ENCODE measurements at regions not wholly inside any gene's neighbourhood (a gene's known extent, or its start where the extent isn't known, plus 50 kb on each side); places are given as distances from the start of the nearest gene placed in this dataset.

DNA sequence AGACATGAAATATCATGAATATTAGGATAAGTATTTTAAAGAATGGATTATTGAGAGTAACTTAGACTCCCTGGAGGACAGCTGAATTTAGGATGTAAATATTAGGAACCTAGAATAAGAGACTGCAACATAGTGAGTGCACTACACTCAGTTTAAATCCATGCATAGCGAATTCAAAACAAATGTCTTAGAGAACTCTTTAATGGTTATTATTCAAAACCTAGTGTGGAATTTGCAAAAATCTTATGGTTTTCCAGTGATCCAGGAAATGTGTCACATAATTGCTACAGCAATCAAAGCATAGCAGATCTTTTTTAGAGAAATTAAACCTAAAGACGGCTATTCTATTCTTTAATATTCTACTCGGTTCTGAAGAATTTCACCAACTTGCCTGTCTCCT lies 239.0 kb downstream of the TMX3 start:
- DNase-seq, result no peak
- in situ Hi-C loops (cut with MboI; ENCODE audit: low pct_unique_long_range_greater_than_20kb, low sequenced_read_pairs), result no loop called here

DNA sequence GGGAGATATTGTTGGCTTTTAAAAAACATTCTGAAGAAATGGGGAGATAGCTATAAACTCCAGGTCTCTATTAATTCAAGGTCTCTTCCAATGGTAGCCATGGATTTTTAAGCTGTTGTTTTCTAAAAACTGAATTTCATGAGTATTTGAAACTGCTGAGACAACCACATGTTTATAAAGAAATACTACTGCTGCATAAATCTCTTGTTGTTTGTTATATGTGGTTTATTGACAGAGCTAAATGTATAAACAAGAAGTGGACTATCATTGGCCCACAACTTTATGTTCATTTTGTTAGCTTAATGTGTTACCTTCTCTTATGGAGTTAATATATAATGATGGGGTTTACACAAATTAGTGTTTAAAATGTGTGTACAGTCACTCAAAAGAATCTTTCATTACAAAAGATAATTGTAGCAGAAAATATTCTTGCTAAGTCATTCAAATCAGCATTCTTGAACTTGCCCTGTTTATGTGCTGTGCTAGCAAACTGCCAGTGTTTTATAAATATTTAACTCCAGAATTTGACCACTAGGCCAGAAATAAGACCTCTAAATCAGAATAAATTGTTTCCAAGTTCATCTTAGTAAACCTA lies 242.1 kb downstream of the TMX3 start:
- in situ Hi-C loops (cut with MboI; ENCODE audit: low pct_unique_long_range_greater_than_20kb, low sequenced_read_pairs), result no loop called here
- DNase-seq, result no peak

DNA sequence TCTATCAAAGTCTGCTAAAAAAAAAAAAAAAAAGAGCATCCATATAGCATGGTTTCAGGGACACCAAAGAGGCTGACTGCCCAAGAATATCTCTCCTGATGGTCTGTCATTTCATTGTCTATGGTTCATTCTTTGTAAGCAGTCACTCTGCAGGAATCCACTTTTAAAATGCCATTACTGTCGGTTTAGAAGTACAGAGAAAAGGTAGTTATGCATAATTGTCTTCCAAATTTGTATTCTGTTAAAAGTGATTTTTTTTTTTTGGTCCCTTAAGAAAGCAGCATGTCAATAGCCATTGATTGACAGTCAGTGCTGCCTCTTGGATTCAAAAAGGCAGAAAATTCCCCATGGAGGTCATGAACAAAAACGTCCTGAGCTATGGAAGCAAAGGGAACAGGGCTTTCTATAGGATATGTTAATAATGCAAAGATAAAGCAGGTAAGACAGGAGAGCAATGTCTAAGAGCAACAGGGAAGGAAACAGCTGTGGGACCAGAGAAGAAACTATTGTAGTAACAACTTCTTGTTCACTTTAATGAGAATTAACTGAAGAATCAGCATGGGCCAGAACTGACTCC lies 245.8 kb downstream of the TMX3 start:
- in situ Hi-C loops (cut with MboI; ENCODE audit: low pct_unique_long_range_greater_than_20kb, low sequenced_read_pairs), result no loop called here

DNA sequence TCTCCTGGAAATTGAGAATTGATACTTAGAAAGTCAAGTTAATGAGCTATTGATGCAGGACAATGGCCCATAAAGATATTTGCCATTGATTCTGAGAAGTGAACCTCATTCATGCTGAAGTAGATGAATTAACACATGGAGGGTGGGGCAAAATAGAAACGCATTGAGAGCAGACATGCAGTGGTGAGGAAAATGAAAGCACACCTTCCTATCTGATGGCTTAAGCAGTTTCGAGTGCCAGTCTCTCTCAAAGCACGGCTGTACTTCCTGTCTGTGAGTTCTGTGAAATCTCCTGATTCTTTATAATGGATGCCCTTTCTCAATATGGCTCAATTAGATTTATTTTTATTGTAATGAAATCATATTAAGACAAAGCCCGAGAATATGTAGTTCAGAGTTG lies 247.0 kb downstream of the TMX3 start:
- DNase-seq, result no peak
- in situ Hi-C loops (cut with MboI; ENCODE audit: low pct_unique_long_range_greater_than_20kb, low sequenced_read_pairs), result no loop called here

More for the DNA sequence above, 245.8 kb downstream of the TMX3 start:
- no peak for DNase-seq

DNA sequence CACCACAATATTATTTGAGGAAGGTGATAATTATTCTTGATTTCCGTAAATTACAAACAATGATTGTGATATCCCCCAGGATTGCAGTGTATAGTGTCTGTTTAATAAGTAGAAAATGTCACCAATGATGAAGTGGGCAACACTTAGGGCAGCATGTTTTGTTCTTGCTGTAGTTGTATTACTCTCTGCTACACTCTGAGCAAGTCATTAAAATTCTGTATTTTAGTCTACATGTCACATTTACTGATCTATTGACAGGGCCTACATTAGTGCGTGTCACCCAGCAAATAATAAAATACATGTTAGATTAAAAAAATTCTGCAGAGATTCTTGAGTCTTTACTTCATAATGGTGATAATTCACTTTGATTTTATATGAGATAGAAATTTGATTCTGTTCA lies 247.6 kb downstream of the TMX3 start:
- no peak for DNase-seq
- in situ Hi-C loops (cut with MboI; ENCODE audit: low pct_unique_long_range_greater_than_20kb, low sequenced_read_pairs), result no loop called here

DNA sequence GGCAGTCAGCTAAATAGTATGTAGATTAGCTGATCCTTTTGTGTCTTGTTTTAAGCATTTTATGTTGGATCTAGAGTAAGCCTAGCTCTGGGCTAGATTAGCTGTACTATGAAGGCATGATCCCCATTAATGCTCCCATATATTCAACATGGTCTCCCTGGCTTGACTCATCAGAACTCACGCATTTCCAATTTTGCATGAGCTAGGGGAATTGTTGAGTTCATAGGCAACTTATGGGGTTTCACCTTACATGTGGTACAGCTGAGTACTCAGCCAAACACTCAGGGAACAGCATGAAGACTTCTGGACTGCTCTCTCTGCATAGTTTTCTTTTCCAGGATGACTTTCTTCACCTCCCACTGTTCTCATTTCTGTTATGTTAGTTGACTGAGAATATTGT lies 248.2 kb downstream of the TMX3 start:
- in situ Hi-C loops (cut with MboI; ENCODE audit: low pct_unique_long_range_greater_than_20kb, low sequenced_read_pairs), result no loop called here

DNA sequence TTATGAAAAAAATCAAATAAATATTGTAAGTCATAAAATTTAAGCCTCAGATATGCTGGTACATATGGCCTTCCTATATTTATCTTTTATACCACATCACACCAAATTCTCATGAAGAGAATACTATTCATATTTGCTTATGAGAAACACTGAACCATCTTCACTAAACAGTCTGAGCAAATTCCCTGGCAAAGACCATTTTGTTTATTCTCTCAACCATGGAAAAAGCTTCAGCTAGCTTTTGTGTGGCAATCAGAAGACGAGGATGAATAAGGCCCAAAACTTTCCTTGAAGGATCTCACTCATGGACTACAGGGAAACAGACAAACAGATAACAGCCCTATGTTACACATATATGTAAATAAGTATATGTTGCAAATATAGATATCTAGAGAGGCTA lies 252.1 kb downstream of the TMX3 start:
- in situ Hi-C loops (cut with MboI; ENCODE audit: low pct_unique_long_range_greater_than_20kb, low sequenced_read_pairs), result no loop called here
- no peak for DNase-seq

More for the DNA sequence above, 248.2 kb downstream of the TMX3 start:
- DNase-seq, result no peak

DNA sequence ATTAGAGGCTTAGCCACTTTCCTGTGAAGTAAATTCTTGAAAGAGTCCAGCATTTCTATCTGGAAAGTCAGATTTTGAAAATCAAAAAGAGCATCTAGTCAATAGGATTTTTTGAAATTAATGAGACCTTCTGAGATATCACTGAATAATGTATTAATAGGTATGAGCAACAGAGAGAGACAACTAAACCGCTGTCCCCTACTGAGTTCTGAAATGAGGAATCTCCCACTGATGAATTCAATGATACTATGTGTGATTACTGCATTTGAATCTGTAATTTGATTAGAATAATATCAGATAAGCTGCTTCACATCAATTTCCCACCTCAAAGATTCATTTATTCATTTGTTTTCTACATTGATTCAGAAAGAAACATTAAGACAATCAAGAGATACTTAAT lies 252.8 kb downstream of the TMX3 start:
- in situ Hi-C loops (cut with MboI; ENCODE audit: low pct_unique_long_range_greater_than_20kb, low sequenced_read_pairs), result no loop called here
- DNase-seq, result no peak

DNA sequence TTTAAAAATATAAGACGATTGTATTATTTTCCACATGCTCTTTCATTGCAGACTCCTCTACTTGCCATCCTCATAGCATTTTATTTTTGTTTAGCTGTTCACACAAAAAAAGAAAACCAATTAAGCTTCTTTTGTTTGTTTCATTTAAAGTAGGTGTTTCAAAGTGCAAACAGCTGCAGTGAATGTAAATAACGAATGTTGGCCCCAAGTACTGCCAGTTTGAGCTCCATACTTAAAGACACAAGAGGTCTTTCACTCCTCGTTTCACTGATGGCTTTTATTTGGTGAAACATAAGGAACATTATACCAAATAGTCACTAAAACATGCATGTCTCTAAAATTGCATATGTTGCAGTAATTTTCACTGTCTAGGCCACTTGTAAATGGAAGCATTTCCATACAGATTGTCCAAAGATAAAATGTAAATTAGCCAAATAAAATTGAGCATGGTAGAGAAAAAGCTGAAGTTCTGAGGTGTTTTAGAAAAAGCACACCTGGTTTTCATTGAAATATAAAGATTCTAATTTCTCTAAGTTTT lies 253.4 kb downstream of the TMX3 start:
- DNase-seq, result no peak
- in situ Hi-C loops (cut with MboI; ENCODE audit: low pct_unique_long_range_greater_than_20kb, low sequenced_read_pairs), result no loop called here

DNA sequence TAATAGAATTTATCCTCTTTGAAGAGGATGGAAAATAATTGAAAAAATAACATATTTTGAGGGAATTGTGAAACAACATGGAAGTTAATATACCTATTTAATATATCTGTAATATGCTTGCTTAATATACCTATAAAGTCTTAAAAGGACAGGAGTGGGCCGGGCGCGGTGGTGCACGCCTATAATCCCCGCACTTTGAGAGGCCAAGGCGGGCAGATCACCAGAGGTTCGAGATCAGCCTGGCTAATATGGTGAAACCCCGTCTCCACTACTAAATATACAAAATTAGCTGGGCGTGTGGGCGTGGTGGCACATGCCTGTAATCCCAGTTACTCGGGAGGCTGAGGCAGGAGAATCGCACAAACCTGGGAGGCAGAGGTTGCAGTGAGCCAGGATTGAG lies 254.9 kb downstream of the TMX3 start:
- in situ Hi-C loops (cut with MboI; ENCODE audit: low pct_unique_long_range_greater_than_20kb, low sequenced_read_pairs), result no loop called here

DNA sequence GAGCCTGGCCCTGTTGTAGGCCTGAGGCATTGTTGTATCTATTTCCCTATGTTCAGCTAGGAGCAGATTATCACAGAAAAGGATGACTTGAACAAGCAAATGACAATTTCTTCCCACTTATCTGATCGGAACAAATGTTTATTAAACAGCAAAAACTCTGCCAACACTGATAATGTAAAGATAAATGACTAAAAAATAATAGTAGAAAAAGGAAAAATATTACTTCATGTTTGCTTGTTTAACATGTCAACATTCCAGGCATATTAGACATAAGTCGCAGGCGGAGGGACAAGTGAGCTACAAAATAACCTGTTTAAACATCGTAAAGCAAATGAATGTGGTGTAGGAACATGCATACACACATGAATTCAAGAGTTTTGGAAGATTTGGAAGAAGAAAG lies 257.9 kb downstream of the TMX3 start:
- DNase-seq, result no peak
- in situ Hi-C loops (cut with MboI; ENCODE audit: low pct_unique_long_range_greater_than_20kb, low sequenced_read_pairs), result no loop called here

More for the DNA sequence above, 254.9 kb downstream of the TMX3 start:
- DNase-seq, result no peak

DNA sequence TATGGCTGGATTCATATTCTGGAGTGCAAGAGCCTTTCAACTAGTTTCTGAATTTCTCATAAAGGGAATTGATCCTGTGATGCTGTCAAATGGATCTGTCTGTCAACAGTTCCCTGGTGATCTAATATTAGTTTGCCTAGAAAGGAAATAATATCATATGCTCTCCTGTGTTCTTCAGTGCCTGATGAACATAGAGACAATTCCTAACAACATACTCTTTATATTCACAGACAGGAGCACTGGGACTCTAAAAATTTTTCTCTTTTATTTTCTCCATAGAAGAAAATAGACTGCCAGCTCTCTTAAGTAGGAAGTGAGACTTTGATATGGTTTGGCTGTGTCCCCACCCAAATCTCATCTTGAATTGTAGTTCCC lies 259.7 kb downstream of the TMX3 start:
- in situ Hi-C loops (cut with MboI; ENCODE audit: low pct_unique_long_range_greater_than_20kb, low sequenced_read_pairs), result no loop called here

DNA sequence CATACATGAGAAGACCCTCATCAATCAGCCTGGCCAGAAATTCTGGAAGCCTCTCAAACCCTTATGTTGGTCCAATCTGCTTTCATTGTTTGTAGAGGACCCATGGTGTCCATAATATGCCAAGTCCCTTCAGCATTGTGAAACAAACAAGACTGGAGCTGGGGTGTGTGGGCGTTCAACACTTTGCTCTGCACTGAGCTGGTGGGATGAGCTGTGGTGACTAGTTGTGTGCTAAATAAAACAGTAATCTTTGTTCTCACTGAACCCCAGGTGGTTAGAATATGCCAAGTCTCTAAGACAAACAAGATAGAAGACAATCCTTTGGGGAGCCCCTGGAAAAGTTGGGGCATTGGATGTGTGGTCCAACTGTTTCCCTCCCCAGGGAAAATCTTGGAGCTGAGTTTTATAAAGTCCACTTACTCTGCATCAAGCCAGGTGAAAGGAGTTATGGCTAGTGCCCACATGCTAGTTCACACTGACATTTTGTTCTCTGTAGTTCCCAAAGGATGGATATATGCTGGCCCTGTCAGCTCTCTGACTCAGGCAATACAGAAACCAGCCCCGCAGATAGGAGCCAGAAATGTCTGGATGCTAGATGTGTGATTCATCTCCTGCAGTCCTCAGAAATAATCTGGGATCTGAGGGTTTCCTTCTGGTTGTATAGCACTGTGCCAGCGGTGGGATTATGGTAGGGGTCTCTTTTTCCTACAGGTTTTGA lies 260.2 kb downstream of the TMX3 start:
- in situ Hi-C loops (cut with MboI; ENCODE audit: low pct_unique_long_range_greater_than_20kb, low sequenced_read_pairs), result no loop called here
- no peak for DNase-seq

More for the DNA sequence above, 259.7 kb downstream of the TMX3 start:
- DNase-seq, result no peak

DNA sequence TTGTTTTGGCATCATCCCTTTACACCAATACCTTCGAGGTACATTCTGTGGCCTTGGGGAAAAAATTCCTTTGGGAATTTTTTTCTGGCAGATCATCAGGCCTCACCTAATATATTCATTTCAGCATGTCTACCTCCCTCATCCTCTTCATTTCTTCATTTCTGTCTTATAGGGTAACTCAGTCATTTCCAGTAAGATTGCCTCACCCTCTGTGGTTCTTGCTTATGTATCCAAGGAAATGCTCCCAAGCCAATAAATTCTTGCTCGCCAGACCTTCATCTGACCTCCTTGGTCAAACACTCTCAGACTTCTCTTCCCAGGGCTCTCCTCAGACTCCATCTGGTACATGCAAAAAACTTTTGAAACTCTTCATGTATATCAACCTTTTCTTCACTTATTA lies 265.6 kb downstream of the TMX3 start:
- in situ Hi-C loops (cut with MboI; ENCODE audit: low pct_unique_long_range_greater_than_20kb, low sequenced_read_pairs), result no loop called here
- no peak for DNase-seq

DNA sequence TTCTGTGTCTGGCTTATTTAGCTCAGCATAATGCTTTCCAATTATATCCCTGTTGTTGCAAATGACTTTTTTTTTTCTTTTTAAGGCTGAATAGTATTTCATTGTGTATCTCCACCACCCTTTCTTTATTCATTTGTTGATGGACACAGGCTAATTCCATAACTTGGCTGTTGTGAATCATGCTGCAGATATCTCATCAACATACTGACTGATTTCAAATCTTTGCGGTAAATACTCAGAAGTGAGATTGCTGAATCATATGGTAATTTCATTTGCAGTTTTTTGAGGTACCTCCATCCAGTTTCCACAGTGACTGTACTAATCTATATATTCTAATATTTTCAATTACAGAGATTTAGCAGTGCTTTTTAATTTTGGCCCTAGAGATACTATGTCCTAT lies 266.2 kb downstream of the TMX3 start:
- in situ Hi-C loops (cut with MboI; ENCODE audit: low pct_unique_long_range_greater_than_20kb, low sequenced_read_pairs), result no loop called here

DNA sequence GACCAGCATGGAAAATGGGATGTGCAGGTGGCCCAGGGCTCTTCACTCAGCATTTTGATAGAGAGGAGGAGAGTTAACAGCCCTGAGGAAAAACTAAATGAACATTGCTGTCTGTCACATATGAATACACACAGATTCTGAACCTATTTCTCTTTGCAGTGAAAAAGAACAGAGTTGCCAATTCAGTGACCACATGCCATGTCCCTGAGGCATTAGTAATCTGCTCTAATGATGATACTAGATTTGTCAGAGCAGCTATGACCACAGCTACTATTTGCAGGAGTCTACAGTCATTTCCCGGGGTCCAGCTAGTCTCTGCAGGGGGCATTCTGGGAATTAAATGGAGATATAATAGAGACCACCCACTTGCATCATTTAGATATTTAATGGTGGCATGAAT lies 267.6 kb downstream of the TMX3 start:
- DNase-seq, result no peak
- in situ Hi-C loops (cut with MboI; ENCODE audit: low pct_unique_long_range_greater_than_20kb, low sequenced_read_pairs), result no loop called here

More for the DNA sequence above, 266.2 kb downstream of the TMX3 start:
- DNase-seq, result no peak

DNA sequence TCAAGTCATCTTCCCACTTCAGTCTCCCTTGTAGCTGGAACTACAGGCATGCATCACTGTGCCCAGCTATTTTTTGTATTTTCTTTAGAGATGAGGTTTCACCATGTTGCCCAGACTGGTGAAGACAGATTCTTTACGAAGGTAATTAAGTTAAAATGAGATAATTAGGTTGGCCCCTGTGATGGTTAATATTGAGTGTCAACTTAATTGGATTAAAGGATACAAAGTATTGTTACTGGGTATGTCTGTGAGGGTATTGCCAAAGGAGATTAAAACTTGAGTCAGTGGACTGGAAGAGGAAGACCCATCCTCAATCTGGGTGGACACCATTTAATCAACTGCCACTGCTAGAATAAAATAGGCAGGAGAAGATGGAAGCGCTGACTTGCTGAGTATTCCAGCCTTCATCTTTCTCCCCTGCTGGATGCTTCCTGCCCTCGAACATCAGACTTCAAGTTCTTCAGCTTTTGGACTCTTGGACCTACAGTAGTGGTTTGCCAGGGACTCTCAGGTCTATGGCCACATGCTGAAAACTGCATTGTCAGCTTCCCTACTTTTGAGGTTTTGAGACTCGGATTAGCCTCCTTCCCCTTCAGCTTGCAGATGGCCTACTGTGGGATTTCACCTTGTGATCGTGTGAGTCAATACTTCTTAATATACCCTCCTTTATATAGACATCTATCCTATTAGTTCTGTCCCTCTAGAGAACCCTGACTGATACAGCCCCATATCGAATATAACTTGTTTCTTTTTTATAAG lies 269.1 kb downstream of the TMX3 start:
- no peak for DNase-seq
- in situ Hi-C loops (cut with MboI; ENCODE audit: low pct_unique_long_range_greater_than_20kb, low sequenced_read_pairs), result no loop called here

DNA sequence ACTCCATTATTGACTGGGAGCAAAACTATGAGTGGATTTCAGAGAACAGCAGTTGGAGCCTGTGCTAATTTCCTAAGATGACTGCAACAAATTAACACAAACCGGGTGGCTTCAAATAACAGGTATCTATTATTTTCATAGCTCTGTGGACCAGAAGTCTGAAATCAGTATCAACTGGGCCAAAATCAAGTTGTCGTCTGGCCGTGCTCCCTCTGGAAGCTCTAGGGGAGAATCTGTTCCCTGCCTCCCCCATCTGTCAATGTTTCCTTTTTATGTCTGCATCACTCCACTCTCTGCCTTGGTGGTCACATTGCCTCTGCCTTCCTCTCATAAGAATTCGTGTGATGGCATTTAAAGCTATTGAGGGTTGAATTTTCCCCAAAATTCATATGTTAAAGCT lies 269.8 kb downstream of the TMX3 start:
- in situ Hi-C loops (cut with MboI; ENCODE audit: low pct_unique_long_range_greater_than_20kb, low sequenced_read_pairs), result no loop called here
- no peak for DNase-seq

DNA sequence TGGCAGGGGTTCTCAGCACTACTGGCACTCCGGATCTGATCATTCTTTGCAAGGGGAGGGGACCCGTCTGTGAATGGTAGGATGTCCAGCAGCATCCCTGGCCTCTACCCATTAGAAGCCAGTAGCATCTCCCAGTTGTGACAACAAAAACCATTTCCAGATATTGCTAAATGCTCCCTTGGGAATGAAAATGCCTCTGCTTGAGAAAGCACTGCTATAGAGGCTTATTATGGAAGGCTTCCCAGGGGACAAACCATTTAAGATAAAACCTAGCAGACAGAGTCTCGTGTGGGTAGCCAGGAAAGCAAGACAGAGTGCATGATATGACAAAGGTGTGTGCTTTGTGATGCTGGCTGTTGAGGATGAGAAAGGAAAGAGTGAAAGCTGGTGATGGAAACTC lies 273.7 kb downstream of the TMX3 start:
- DNase-seq, result no peak
- in situ Hi-C loops (cut with MboI; ENCODE audit: low pct_unique_long_range_greater_than_20kb, low sequenced_read_pairs), result no loop called here

DNA sequence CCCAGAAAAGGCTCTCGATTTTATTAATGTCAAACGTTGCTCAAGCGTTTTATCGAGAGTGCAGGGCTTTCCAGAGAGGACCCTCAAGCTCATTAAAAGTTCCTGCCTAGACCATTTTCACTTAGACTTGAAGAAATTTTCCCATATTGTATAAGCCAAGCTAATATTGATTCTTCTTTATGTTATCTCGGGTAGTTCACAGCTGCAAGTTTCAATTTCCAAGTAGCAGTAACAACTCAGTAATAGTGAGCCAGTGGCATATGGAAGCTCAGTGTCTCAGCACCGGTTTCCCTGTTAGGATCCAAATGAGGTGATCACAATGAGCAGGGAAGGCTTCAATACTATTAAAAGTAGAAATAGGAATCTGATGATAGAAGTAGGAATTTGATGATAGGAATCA lies 274.5 kb downstream of the TMX3 start:
- DNase-seq, result no peak
- in situ Hi-C loops (cut with MboI; ENCODE audit: low pct_unique_long_range_greater_than_20kb, low sequenced_read_pairs), result no loop called here
